LoVo (cell line): ENCODE measurements at regions not wholly inside any gene's neighbourhood (a gene's known extent, or its start where the extent isn't known, plus 50 kb on each side); places are given as distances from the start of the nearest gene placed in this dataset.

Experiments
- DNase-seq: peaks from one replicate; pipeline ENCODE4 v3.0.0-alpha.2; 2016; ENCODE audit warnings: low spot score

DNA sequence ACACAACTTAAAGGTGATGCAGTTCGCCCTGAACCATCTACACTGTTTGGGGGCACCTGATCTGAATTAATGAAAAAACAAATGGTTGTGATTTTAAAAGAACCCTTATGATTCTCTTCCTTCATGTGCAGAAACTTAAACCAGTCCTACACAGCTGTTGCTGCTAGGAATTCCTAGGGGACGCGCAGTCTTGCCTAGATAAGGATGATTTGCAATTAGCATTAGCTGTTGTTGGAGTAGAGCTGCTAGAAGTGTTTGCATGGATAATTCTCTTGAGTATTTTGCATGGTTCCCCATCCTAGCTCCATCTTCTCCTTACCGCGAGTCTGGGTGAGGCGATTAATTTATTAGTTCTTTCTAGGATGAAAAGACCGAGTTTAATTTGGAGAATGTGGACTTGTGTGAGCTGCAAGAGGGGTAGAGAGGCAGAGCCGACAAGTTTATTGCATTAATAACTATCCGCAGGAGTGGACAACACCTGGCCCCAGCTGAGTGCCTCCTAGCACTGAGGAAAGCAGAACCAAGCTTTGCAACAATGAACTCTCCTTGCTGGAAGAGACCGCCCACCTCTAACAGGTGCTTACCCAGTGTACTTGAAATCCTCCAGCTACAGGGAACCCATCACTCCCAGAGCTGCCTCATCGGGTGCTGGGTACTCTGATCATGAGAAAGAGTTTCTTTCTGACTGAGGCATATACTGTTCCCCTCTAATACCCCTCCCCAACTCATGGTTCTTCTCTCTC is 75.0 kb upstream of the WNT7A start:
- no peak for DNase-seq

DNA sequence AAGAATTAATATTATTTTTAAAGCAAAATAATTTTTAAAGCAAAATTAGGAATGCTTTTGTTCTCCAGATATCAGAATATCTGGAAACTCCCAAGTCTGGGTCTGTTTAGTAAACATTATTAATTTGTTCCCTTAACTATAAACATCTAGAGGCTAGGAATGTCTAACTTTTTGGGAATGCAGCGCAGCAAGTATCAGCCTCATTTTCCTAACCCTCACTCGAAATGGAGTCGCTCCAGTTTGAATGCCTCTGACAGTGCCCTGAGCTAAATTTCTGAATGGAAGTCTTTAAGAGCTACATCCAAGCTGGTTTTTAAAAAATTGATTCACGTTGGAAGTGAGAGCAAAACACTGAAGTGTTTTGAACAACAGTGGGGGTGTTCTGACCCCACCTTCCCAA is 74.4 kb upstream of the WNT7A start:
- DNase-seq, result no peak

GRCh38 chr3:13951184-13951583 is 71.3 kb upstream of the WNT7A start:
- DNase-seq, result peak; percentile 70

GRCh38 chr3:13950042-13950441 is 70.2 kb upstream of the WNT7A start:
- DNase-seq, result peak; percentile 56

GRCh38 chr3:13947912-13948311 is 68.0 kb upstream of the WNT7A start:
- DNase-seq, result no peak

DNA sequence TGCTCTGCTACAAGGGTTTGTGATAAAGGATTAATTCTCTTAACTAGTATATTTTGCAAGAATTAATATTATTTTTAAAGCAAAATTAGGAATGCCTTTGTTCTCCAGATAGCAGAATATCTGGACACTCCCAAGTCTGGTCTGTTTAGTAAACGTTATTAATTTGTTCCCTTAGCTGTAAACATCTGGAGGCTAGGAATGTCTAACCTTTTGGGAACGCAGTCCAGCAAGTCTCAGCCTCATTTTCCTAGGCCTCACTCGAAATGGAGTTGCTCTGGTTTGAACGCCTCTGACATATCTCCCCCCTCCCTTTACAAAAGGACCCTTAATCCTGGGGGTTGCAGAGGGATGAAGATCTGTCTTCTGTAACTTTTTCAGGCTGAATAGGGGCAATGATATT is 59.3 kb upstream of the WNT7A start:
- DNase-seq, result no peak

DNA sequence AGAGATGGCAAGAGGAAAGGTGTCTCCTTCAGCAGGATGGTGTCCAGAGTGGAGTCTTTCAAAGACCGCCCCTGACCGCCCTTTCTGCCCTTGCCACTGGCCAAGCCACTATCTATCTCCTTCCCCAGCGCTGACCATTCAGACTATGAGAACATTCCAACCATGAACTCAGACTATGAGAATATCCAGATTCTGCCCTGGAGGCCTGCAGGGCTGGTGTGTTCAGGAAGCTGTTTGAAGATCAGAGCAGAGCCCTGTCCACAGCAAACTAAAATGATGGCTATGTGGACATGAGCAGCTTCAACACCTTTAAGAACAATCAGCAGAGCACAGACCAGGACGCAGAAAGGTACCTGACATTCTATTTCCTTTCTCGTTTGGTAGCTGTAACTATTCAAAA is 57.3 kb upstream of the WNT7A start:
- DNase-seq, result no peak

- no peak for DNase-seq
These were observed 55.7 kb upstream of the WNT7A start for GRCh38 chr3:13935494-13936094.

DNA sequence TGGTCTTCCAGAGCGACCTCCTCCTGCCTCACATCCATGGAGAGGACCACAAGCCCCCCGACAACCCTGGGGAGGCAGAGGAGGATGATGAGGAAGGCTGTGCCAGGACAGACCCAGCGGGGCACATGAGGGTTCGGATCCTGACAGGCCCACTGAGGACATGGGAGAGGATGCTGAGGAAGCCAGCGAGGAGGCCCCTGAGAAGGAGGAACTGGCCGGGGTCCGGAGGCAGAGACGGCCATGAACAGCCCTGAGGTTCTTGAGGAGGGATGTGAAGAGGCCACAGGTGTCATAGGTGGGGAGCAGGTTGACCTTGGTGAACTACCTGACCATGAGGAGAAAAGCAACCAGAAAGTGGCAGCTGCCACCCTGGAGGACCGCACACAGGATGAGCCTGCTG is 54.9 kb upstream of the WNT7A start:
- no peak for DNase-seq

DNA sequence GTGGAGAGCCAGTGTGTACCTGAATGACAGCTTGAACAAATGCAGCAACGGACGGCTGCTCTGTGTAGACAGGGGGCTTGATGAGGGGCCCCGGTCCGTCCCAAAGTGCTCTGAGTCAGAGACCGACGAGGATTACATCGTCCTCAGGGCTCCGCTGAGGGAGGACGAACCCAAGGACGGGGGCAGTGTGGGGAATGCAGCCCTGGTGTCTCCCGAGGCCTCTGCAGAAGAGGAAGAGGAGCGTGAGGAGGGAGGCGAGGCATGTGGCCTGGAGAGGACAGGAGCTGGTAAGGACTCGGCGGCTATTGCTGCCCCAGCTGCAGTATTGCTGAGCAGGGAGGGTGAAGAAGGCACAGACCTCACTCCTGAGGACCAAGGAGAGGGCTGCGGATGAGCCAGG is 54.4 kb upstream of the WNT7A start:
- no peak for DNase-seq

GRCh38 chr3:13932578-13933295 is 52.9 kb upstream of the WNT7A start:
- no peak for DNase-seq

DNA sequence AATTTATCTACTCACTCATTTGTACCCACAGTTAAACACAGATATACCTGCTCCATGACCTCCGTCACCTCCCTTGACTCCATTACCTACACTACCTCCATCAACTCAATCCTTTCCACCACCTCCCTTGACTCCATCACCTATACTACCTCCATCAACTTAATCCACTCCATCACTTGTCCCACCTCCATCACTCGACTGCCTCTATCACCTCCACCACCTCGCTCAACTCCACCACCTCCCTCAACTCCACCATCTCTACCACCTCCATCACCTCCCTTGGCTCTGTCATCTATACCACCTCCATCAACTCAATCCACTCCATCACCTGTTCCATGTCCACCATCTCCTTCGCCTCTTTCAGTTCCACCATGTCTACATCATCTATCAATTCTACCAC is 51.3 kb upstream of the WNT7A start:
- DNase-seq, result no peak
